Testis (tissue), 2 donors: ENCODE measurements at regions not wholly inside any gene's neighbourhood (a gene's known extent, or its start where the extent isn't known, plus 50 kb on each side); places are given as distances from the start of the nearest gene placed in this dataset.

ENCODE experiments used
- DNase-seq: peaks from one replicate; pipeline ENCODE4 v3.0.0-alpha.2; 2019
- H3K27ac ChIP-seq, 2 donors: fragments of 200-600 bp; sonication (generic); one replicate each; pipeline ENCODE4 v1.5.1; 2019
- H3K27me3 ChIP-seq: fragments of 200-600 bp; sonication (generic); one replicate; pipeline ENCODE4 v1.5.1; 2019
- H3K36me3 ChIP-seq: fragments of 200-600 bp; sonication (generic); one replicate; pipeline ENCODE4 v1.5.1; 2017; ENCODE audit warnings: low read depth; ENCODE audit errors: missing control alignments
- H3K4me1 ChIP-seq: fragments of 200-600 bp; sonication (generic); one replicate; pipeline ENCODE4 v1.5.1; 2019
- H3K4me3 ChIP-seq, 2 donors: fragments of 200-600 bp; sonication (generic); one replicate each; pipeline ENCODE4 v1.5.1; 2017 to 2019
- H3K9me3 ChIP-seq: fragments of 200-600 bp; sonication (generic); one replicate; pipeline ENCODE4 v1.5.1; 2017
- POLR2A ChIP-seq: fragments of 450-650 bp; IDR thresholded peaks from one replicate; pipeline ENCODE4 v1.6.1; 2017; ENCODE audit warnings: antibody characterized with exemption, mild to moderate bottlenecking, moderate library complexity
- WGBS, 2 donors: methylation state at CpG; one replicate each; pipeline ENCODE4 v1.1.5; 2018; 5-methylcytosine and 5-hydroxymethylcytosine counted together
- intact Hi-C: fragments of 100-400 bp; cut with DNase I; formaldehyde crosslinking; loops from one replicate; pipeline ENCODE4 v1.15.1; 2023; ENCODE audit warnings: low total_unique reads
- TF ChIP-seq, protein P1 (sequence below), 3 experiments: fragments of 450-650 bp in 2 of 3; fragments of 200-600 bp in 1 of 3; sonication (generic) in 1 of 3; IDR thresholded peaks; one replicate each; pipeline ENCODE4 v1.5.1; 2016 to 2019; ENCODE audit warnings: antibody characterized with exemption in 3 of 3, mild to moderate bottlenecking in 2 of 3, moderate library complexity in 1 of 3

- 79 to 84% methylated on average over 4 to 5 of the region's 5 CpGs for WGBS, 2 donors
- no peak overlapping the region for H3K27ac ChIP-seq
- no peaks in the 10 kb centered on the region for H3K27me3 ChIP-seq
- no peak for TF ChIP-seq POLR2A
- TF ChIP-seq, protein P1, sequence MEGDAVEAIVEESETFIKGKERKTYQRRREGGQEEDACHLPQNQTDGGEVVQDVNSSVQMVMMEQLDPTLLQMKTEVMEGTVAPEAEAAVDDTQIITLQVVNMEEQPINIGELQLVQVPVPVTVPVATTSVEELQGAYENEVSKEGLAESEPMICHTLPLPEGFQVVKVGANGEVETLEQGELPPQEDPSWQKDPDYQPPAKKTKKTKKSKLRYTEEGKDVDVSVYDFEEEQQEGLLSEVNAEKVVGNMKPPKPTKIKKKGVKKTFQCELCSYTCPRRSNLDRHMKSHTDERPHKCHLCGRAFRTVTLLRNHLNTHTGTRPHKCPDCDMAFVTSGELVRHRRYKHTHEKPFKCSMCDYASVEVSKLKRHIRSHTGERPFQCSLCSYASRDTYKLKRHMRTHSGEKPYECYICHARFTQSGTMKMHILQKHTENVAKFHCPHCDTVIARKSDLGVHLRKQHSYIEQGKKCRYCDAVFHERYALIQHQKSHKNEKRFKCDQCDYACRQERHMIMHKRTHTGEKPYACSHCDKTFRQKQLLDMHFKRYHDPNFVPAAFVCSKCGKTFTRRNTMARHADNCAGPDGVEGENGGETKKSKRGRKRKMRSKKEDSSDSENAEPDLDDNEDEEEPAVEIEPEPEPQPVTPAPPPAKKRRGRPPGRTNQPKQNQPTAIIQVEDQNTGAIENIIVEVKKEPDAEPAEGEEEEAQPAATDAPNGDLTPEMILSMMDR (IDR thresholded peaks at IDR 0.05), result no peak
- DNase-seq, result no peak
- intact Hi-C loops, result no loop called here
- H3K4me1 ChIP-seq, result no peaks in the 10 kb centered on the region
- H3K36me3 ChIP-seq, result no peaks in the 10 kb centered on the region
- no peaks in the 10 kb centered on the region for H3K9me3 ChIP-seq
- H3K4me3 ChIP-seq, result no peak overlapping the region
Measured at GRCh38 chr1:30611741-30612309, 111.6 kb downstream of the MATN1 start.

DNA sequence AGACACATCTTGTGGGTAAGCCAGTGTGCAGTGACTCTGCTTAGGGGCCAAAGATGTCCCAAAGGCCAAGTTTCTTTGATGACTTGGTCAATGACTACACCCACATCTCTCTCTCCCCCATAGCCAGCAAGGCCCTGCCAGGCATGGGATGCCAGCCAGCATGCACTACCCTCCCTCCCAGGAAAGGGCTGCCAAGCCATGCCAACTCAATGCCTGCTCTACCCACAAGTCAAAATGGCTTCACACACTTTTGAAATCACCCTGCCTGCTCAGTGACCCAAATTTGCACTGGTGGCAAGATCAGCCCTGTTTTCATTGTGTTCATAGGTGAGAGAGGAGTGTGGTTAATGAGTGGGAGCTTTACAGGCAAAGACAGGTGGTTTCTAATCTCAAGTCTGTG, 112.5 kb downstream of the MATN1 start:
- Histone ChIP-seq H3K4me1 (no peaks in the 10 kb centered on the region), H3K27me3 (no peaks in the 10 kb centered on the region), H3K9me3 (no peaks in the 10 kb centered on the region), H3K4me3 (no peak overlapping the region), H3K27ac (no peak overlapping the region), H3K36me3 (no peaks in the 10 kb centered on the region)
- TF ChIP-seq, protein P1 (IDR thresholded peaks at IDR 0.05), result no peak
- TF ChIP-seq POLR2A, result no peak
- no peak for DNase-seq
- intact Hi-C loops, result no loop called here

- WGBS, 2 donors, result 52 to 71% methylated on average over 1 of the region's 1 CpG
- TF ChIP-seq, protein P1 (IDR thresholded peaks at IDR 0.05), result no peak
- TF ChIP-seq POLR2A, result no peak
- Histone ChIP-seq H3K27me3 (no peaks in the 10 kb centered on the region), H3K4me1 (no peaks in the 10 kb centered on the region), H3K27ac (no peak overlapping the region), H3K4me3 (no peak overlapping the region), H3K9me3 (no peaks in the 10 kb centered on the region), H3K36me3 (no peaks in the 10 kb centered on the region)
- no peak for DNase-seq
- intact Hi-C loops, result no loop called here
Measured at GRCh38 chr1:30609999-30610345, 113.4 kb downstream of the MATN1 start.

- Histone ChIP-seq H3K27me3 (no peaks in the 10 kb centered on the region), H3K4me1 (no peaks in the 10 kb centered on the region), H3K4me3 (no peak overlapping the region), H3K36me3 (no peaks in the 10 kb centered on the region), H3K27ac (no peak overlapping the region), H3K9me3 (no peaks in the 10 kb centered on the region)
- intact Hi-C loops, result no loop called here
- TF ChIP-seq, protein P1 (IDR thresholded peaks at IDR 0.05), result no peak
- DNase-seq, result no peak
- 57 to 58% methylated on average over 9 of the region's 9 CpGs for WGBS, 2 donors
Measured at GRCh38 chr1:30609336-30609998, 113.9 kb downstream of the MATN1 start.

GRCh38 chr1:30607723-30608122, 115.7 kb downstream of the MATN1 start:
- intact Hi-C loops, result no loop called here
- Histone ChIP-seq H3K36me3 (no peaks in the 10 kb centered on the region), H3K27ac (no peak overlapping the region), H3K4me3 (no peak overlapping the region), H3K4me1 (no peaks in the 10 kb centered on the region), H3K9me3 (no peaks in the 10 kb centered on the region), H3K27me3 (no peaks in the 10 kb centered on the region)
- no peak for DNase-seq
- 75 to 78% methylated on average over 4 to 5 of the region's 5 CpGs for WGBS, 2 donors
- no peak for TF ChIP-seq POLR2A
